ELF-1 (cell line): ENCODE measurements at regions not wholly inside any gene's neighbourhood (a gene's known extent, or its start where the extent isn't known, plus 50 kb on each side); places are given as distances from the start of the nearest gene placed in this dataset.

Experiments
- DNase-seq: peaks from one replicate; pipeline ENCODE4 v3.0.0-alpha.2; 2016; ENCODE audit warnings: low read depth, low spot score

GRCh38 chr1:221069986-221070385, 190.7 kb downstream of the HLX start:
- no peak for DNase-seq

DNA sequence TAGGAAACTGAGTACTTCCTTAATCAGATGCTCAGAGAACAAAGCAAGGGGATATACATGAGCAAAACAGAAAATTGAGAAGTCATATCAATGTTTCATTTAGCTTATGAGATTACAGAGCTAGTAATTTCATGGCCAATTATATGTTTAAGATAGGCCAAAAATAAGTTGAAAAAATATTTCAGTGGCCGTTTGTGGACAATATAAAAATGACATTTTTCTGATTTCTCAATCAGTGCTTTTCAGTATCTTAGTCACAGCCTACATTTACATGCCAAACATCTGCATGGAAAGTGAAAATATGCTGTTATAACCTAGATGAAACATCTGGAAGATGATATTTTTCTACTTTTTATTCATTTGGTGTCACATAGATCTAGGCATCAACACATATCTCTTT, 192.5 kb downstream of the HLX start:
- DNase-seq: no peak

DNA sequence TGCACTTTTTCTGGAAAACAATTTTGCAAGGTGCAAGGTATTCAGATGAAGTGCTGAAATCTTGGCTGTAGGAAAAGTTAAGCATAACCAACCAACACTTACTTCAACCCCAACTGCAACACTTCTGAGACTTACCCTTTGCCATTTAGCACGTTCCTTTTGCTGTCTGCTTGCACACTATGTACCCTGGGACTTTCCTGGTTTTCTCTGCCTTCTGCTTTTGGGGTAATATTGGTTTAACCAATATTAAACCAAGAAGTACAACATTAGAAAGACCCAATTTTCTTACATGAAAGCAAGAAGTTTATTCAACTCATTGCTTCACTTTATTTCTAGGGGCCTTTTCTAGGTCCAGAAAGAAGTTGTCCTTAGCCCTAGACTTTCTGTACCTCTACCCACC, 193.0 kb downstream of the HLX start:
- no peak for DNase-seq

GRCh38 chr1:221074332-221074731, 195.1 kb downstream of the HLX start:
- no peak for DNase-seq

DNA sequence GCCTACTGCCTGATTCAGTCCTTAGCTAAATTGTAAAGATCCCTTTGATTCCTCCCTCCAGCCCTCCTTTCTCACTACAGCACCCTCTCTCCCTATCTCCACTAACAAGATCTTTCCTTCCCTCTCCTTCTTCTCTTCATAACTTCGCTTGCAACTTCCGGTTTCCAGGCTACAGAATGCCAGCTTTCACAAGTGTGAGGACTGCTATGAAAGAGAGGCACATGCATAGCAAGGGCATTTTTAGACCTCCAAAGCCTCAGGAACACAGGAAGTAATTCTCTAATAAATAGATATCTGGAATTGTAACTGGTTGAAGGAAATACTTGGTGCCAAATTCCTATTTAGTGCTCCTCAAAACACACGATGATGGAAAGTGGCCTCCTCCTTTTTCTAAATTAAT, 196.7 kb downstream of the HLX start:
- no peak for DNase-seq

DNA sequence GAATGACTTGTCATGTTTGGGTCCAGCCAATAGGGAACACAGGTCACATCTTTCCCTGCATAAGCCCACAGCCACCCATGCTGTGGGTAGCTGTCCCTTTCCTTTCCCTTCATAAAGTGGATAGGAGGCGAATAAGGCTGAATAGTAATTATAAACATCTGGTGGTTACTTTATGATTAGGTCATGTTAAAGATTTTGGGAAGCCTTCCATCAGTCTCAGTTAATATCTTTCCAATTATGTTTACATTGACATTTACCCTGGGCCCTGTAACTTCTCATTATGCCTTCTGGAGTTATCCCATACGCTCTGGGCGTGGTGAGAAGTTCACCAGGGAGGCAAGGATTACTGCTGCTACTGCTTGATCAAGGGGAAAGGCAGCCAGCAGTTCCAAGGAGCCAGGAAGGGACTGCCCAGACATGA, 197.2 kb downstream of the HLX start:
- DNase-seq: no peak

DNA sequence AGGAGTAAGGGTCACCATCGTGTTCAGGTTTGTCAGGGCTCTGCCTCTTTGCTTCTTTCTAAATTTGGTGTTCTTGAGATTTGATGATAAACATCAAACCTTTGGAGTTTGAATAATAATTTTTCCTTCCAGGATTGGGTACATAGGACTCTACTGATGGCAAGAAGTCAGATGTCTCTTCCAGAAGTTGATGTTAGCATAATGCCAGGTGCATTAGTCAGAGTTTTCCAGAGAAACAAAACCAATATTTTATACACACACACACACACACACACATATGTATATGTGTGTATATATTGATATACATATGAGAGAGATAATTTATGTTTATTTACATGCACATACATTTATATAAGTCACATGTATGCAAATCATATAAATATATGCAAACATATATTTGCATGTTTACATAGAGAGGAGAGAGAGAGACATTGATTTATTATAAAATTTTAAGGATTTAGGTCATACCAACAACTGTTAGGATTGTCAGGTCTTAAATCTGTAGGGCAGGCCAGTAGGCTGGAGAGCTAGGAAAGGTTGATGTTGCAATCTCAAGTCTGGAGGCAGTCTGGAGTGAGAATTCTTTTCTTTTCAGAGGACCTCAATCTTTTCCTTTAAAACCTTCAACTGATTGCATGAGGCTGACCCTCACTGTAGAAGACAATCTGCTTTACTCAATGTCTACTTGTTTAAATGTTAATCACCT, 199.2 kb downstream of the HLX start:
- DNase-seq: no peak

GRCh38 chr1:221083902-221084301, 204.7 kb downstream of the HLX start:
- DNase-seq: no peak

GRCh38 chr1:221084681-221085080, 205.4 kb downstream of the HLX start:
- no peak for DNase-seq

GRCh38 chr1:221085701-221086375, 206.6 kb downstream of the HLX start:
- no peak for DNase-seq

DNA sequence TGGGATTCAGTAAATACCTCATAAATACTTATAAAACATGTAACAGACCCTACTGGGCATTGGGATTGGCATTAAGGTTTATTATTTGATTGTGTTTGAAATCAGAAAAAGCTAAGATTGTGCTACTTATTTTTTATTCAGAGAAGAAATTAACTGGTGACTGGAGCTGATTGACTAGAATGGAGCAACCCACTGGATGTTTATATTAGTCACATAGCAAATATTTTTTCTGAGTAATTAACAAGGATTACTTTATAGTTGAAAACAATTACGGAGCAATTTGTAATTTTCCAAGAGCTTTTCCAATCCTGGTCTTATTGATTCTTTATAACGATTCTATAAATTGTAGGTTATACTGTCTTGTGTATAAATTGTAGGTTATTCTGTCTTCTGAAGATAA, 208.7 kb downstream of the HLX start:
- no peak for DNase-seq

DNA sequence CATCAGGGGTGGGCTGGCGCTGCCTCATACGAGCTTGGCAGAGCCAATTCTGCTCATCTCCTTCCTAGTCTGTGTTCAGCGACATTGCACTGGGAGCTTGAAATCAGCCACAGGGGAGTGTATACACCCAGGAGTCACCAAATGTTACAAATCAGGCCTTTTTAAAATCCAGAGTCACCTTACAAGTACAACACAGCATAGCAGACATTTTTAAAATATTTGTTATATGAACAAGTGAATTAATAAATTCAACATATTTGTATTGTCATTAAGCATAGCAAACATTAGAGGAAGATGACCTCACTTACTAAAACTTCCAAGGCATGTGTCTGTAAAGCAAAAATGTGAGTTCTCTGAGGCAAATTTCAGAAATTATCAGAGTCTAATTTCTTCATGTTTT, 210.0 kb downstream of the HLX start:
- no peak for DNase-seq

GRCh38 chr1:221089803-221090202, 210.6 kb downstream of the HLX start:
- DNase-seq: no peak

- peak; percentile 61 for DNase-seq
Observed at GRCh38 chr1:221093903-221094791, 214.9 kb downstream of the HLX start.

GRCh38 chr1:221097479-221098281, 218.4 kb downstream of the HLX start:
- peak; percentile 29 for DNase-seq

- DNase-seq: no peak
Observed at GRCh38 chr1:221098471-221099405, 219.5 kb downstream of the HLX start.

DNA sequence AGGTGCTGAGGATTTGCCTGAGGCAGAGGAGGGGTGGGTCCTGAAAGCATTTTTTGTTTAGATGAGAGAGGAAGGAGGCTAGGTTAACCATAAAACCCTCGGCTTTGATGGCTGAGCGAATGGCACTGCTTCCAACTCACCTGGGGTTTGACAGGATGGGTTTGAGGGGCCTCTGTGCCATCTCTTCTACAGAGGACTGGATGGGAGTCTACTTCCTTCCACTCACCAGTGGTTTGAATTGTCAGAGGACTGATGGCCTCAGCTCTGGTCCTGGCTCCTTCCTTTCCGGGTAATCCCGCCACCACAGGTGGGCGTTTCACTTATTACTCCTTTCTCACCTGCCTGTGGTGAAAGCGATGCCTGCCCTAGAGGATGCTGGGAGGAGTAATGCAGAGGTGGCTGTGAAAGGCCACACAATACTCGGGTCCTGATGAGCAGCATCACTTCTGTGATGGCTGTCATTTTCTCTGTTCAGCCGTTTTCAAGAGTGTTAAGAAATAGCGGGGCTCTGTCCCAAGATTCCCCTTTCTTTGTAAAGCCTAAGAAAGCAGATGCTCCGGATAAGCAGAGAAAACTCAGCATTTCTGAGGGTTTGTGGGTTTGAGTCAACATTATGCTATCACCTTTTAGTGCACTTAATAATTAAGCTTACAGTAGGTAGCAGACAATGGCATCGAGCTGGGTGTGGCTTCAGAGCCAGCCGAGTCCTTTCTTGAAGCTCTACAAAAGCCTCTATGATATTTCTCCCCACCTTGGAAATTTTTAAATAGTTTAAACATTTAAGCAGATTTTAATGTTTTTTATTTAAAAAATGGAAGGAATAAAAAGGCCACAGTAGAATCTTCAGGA, 220.7 kb downstream of the HLX start:
- no peak for DNase-seq

- no peak for DNase-seq
Observed at GRCh38 chr1:221100611-221101010, 221.4 kb downstream of the HLX start.

DNA sequence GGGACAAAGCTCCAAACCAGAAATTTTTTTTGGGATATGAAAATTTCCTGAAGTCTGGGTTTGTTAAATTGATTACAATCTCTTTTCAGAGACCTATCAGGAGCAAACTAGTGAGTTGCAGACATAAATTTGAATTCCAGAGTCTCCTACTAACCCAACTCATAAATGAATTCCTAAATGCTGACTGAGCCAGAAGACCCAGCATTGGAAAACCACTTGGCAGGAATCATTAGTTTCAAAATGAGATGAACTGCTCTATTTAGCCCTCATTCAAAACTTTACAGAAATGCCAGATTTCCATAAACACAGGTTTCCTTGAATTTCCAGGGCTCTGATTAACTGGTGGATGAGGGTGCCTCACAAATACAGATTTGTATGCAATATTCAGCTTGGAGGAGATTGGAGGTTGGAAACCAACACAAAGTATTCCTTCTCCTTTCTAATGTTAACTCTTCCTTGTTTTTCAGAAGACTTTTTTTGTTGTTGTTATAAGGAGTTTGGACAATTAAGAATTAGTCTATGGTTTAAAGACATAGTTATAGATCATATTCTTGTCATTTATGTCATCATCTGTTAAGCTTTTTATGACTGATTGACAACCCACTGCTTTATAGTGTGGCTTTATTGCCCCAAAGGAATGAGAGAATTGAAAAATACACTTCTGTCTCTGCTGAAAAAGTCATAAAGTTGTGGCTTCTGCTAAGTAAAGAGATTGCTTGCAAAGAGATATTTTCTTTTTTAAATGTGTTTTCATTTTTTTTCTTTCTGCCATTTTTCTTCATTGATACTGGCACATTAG, 222.8 kb downstream of the HLX start:
- no peak for DNase-seq
